HCT116 (cell line): ENCODE measurements at regions not wholly inside any gene's neighbourhood (a gene's known extent, or its start where the extent isn't known, plus 50 kb on each side); places are given as distances from the start of the nearest gene placed in this dataset.

Source experiments
- ATAC-seq: fragments of 200-7000 bp; cut with Tn5 transposase; 2 replicates; pipeline ENCODE4 v1.9.1; 2020; ENCODE audit warnings: mild to moderate bottlenecking, moderate library complexity
- BruUV-seq: library from RNA; stranded (reverse); fragments of 400-500 nt; replicated peaks from 2 replicates; lab custom pipeline; 2021; lab: Mats Ljungman, UMichigan
- CTCF ChIA-PET: fragments of 300-600 bp; sonication (Branson Sonifier 250); formaldehyde crosslinking; loops from one replicate; lab custom pipeline; 2021; ENCODE audit warnings: antibody characterized with exemption; lab: Charles Lee
- POLR2A ChIA-PET: fragments of 300-600, 350-600 bp; sonication (Branson Sonifier 250); formaldehyde crosslinking; loops from one replicate; lab custom pipeline; 2021; ENCODE audit warnings: antibody characterized with exemption; lab: Charles Lee
- RAD21 ChIA-PET, 2 experiments: fragments of 300-600 bp; sonication (Branson Sonifier 250); formaldehyde crosslinking; loops; one replicate each; lab custom pipeline; 2023; ENCODE audit warnings: low total read pairs in 2 of 2; ENCODE audit not compliant: uncharacterized antibody in 2 of 2, unreplicated experiment in 2 of 2, low non-redundant PET in 1 of 2; lab: Charles Lee
- DNase-seq: peaks from one replicate; pipeline ENCODE4 v3.0.0-alpha.2; 2010; ENCODE audit warnings: low read depth, low spot score
- H2AFZ ChIP-seq: fragments of 200-600 bp; shearing (Covaris generic), sonication (generic); 2 replicates; pipeline ENCODE4 v1.6.1; 2017; ENCODE audit warnings: low read depth, mixed run types, mixed read lengths, antibody characterized with exemption, low read length; ENCODE audit not compliant: poor library complexity, severe bottlenecking
- H3K27ac ChIP-seq: 2 replicates; pipeline ENCODE4 v1.5.1; 2012; ENCODE audit warnings: low read depth, low read length
- H3K27me3 ChIP-seq: fragments of 200-600 bp; sonication (generic); 2 replicates; pipeline ENCODE4 v1.6.1; 2016; ENCODE audit warnings: mixed run types, low read length, mixed read lengths; ENCODE audit not compliant: insufficient read depth
- H3K36me3 ChIP-seq, 2 experiments: fragments of 200-500 bp in 1 of 2; fragments of 200-600 bp in 1 of 2; sonication (Bioruptor generic) in 1 of 2; sonication (generic) in 1 of 2; 2 replicates each; pipeline versions ENCODE4 v1.5.1 to v1.6.1; 2014 to 2016; ENCODE audit warnings: low read length in 2 of 2, inconsistent platforms in 1 of 2, mixed read lengths in 1 of 2, mixed run types in 1 of 2; ENCODE audit not compliant: insufficient read depth in 2 of 2, control insufficient read depth in 1 of 2
- H3K4me1 ChIP-seq, 2 experiments: fragments of 200-600 bp in 1 of 2; sonication (generic) in 1 of 2; 2 replicates each; pipeline versions ENCODE4 v1.5.1 to v1.6.1; 2012 to 2017; ENCODE audit warnings: low read length in 2 of 2, inconsistent platforms in 1 of 2, mild to moderate bottlenecking in 1 of 2, mixed read lengths in 1 of 2, mixed run types in 1 of 2, moderate library complexity in 1 of 2; ENCODE audit not compliant: insufficient read depth in 2 of 2, control insufficient read depth in 1 of 2
- H3K4me2 ChIP-seq: fragments of 200-600 bp; sonication (generic); 2 replicates; pipeline ENCODE4 v1.6.1; 2017; ENCODE audit warnings: mixed run types, low read length, mixed read lengths
- H3K4me3 ChIP-seq, 2 experiments: fragments of 200-600 bp in 1 of 2; sonication (generic) in 1 of 2; replicated peaks in 1 of 2; 2 replicates each; pipeline ENCODE4 v1.5.1; 2011 to 2016; ENCODE audit warnings: low read length in 2 of 2, control low read depth in 1 of 2, low read depth in 1 of 2, mild to moderate bottlenecking in 1 of 2, mixed read lengths in 1 of 2, mixed run types in 1 of 2
- H3K79me2 ChIP-seq: fragments of 200-600 bp; sonication (generic); 2 replicates; pipeline ENCODE4 v1.6.1; 2017; ENCODE audit warnings: mild to moderate bottlenecking, mixed run types, low read length, moderate library complexity, mixed read lengths; ENCODE audit not compliant: insufficient read depth
- H3K9ac ChIP-seq: fragments of 200-600 bp; sonication (generic); 2 replicates; pipeline ENCODE4 v1.6.1; 2016; ENCODE audit warnings: low read length, mixed read lengths
- H3K9me2 ChIP-seq: fragments of 200-600 bp; sonication (generic), shearing (Covaris generic); 2 replicates; pipeline ENCODE4 v1.6.1; 2017; ENCODE audit warnings: mixed run types, mild to moderate bottlenecking, moderate library complexity; ENCODE audit not compliant: insufficient read depth
- H3K9me3 ChIP-seq, 2 experiments: fragments of 200-500 bp in 1 of 2; fragments of 200-600 bp in 1 of 2; sonication (Bioruptor generic) in 1 of 2; sonication (generic) in 1 of 2; 2 replicates each; pipeline ENCODE4 v1.6.1; 2014 to 2017; ENCODE audit warnings: low read length in 2 of 2, mixed read lengths in 2 of 2, inconsistent platforms in 1 of 2, low read depth in 1 of 2, mild to moderate bottlenecking in 1 of 2, mixed run types in 1 of 2, moderate library complexity in 1 of 2; ENCODE audit not compliant: control insufficient read depth in 1 of 2, insufficient read depth in 1 of 2
- H4K20me1 ChIP-seq: fragments of 200-600 bp; sonication (generic), shearing (Covaris generic); 2 replicates; pipeline ENCODE4 v1.6.1; 2017; ENCODE audit warnings: mixed run types, mild to moderate bottlenecking, moderate library complexity; ENCODE audit not compliant: insufficient read depth
- CBX3 ChIP-seq: IDR thresholded peaks from 2 replicates; pipeline ENCODE4 v1.6.1; 2012; ENCODE audit warnings: low read depth
- CEBPB ChIP-seq: IDR thresholded peaks from 2 replicates; pipeline ENCODE4 v1.6.1; 2012; ENCODE audit warnings: low read depth
- EZH2 ChIP-seq: fragments of 200-600 bp; sonication (generic); IDR thresholded peaks from 2 replicates; pipeline ENCODE4 v1.6.1; 2017; ENCODE audit warnings: antibody characterized with exemption, mixed run types
- FOSL1 ChIP-seq: IDR thresholded peaks from 2 replicates; pipeline ENCODE4 v1.6.1; 2012; ENCODE audit warnings: low read depth
- RAD21 ChIP-seq: IDR thresholded peaks from 2 replicates; pipeline ENCODE4 v1.6.1; 2012; ENCODE audit warnings: low read depth, mild to moderate bottlenecking
- SIN3A ChIP-seq: IDR thresholded peaks from 2 replicates; pipeline ENCODE4 v1.6.1; 2012; ENCODE audit warnings: low read depth
- SP1 ChIP-seq: IDR thresholded peaks from 2 replicates; pipeline ENCODE4 v1.6.1; 2012; ENCODE audit warnings: low read depth
- intact Hi-C: fragments of 100-400 bp; cut with micrococcal nuclease; formaldehyde crosslinking; loops from 2 replicates; pipeline ENCODE4 v1.10.0; 2022
- TF ChIP-seq, protein P1 (sequence below): IDR thresholded peaks from 2 replicates; pipeline ENCODE4 v1.6.1; 2011; ENCODE audit warnings: mild to moderate bottlenecking, low read length, moderate library complexity; ENCODE audit not compliant: insufficient replicate concordance; ENCODE audit errors: extremely low read depth
- TF ChIP-seq, protein P2 (sequence below), 3 experiments: fragments of 200-600 bp in 1 of 3; sonication (generic) in 1 of 3; IDR thresholded peaks in 2 of 3; conservative IDR thresholded peaks in 1 of 3; 2 replicates each; pipeline ENCODE4 v1.5.1; 2012 to 2017; ENCODE audit warnings: low read depth in 2 of 3, low read length in 2 of 3, antibody characterized with exemption in 1 of 3, borderline replicate concordance in 1 of 3, control low read depth in 1 of 3, mild to moderate bottlenecking in 1 of 3, mixed read lengths in 1 of 3, mixed run types in 1 of 3, moderate library complexity in 1 of 3; ENCODE audit not compliant: insufficient read depth in 1 of 3
- TF ChIP-seq, protein P3 (sequence below): IDR thresholded peaks from 2 replicates; pipeline ENCODE4 v1.6.1; 2012

DNA sequence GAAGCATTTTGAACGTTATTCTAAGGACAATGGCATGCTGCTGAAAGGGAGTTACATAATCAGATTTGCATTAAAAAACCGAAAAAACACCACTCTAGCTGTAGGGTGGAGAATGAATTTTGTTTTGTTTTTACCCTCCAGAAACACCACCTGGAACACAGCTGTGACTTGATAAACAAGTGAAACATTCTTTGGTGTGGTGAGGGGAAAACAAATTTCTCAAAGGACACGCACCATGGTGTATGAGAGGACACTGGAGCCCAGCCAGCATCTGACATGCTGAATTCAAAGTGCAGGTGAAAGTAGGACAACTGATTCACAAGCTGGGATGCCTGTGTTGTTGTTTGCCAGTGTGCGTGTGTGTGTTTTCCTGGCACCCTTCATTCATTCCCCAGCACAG is 554.5 kb upstream of the TBL1XR1 start:
- Histone ChIP-seq H3K9me3 (no peaks in the 10 kb centered on the region), H3K4me2 (no peak overlapping the region), H3K9me2 (no peaks in the 10 kb centered on the region), H3K4me1 (no peaks in the 10 kb centered on the region), H3K27ac (no peak overlapping the region), H3K79me2 (no peaks in the 10 kb centered on the region), H4K20me1 (no peaks in the 10 kb centered on the region), H2AFZ (no peak overlapping the region), H3K27me3 (no peaks in the 10 kb centered on the region), H3K36me3 (no peaks in the 10 kb centered on the region), H3K4me3 (no peak overlapping the region), H3K9ac (no peak overlapping the region)
- no peak for TF ChIP-seq FOSL1
- TF ChIP-seq, protein P1, sequence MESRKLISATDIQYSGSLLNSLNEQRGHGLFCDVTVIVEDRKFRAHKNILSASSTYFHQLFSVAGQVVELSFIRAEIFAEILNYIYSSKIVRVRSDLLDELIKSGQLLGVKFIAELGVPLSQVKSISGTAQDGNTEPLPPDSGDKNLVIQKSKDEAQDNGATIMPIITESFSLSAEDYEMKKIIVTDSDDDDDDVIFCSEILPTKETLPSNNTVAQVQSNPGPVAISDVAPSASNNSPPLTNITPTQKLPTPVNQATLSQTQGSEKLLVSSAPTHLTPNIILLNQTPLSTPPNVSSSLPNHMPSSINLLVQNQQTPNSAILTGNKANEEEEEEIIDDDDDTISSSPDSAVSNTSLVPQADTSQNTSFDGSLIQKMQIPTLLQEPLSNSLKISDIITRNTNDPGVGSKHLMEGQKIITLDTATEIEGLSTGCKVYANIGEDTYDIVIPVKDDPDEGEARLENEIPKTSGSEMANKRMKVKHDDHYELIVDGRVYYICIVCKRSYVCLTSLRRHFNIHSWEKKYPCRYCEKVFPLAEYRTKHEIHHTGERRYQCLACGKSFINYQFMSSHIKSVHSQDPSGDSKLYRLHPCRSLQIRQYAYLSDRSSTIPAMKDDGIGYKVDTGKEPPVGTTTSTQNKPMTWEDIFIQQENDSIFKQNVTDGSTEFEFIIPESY: no peak
- no peak for TF ChIP-seq CBX3
- no peak for TF ChIP-seq SP1
- no peak for TF ChIP-seq CEBPB
- no peak for TF ChIP-seq RAD21
- TF ChIP-seq SIN3A: no peak
- no peak for TF ChIP-seq EZH2
- TF ChIP-seq, protein P2, sequence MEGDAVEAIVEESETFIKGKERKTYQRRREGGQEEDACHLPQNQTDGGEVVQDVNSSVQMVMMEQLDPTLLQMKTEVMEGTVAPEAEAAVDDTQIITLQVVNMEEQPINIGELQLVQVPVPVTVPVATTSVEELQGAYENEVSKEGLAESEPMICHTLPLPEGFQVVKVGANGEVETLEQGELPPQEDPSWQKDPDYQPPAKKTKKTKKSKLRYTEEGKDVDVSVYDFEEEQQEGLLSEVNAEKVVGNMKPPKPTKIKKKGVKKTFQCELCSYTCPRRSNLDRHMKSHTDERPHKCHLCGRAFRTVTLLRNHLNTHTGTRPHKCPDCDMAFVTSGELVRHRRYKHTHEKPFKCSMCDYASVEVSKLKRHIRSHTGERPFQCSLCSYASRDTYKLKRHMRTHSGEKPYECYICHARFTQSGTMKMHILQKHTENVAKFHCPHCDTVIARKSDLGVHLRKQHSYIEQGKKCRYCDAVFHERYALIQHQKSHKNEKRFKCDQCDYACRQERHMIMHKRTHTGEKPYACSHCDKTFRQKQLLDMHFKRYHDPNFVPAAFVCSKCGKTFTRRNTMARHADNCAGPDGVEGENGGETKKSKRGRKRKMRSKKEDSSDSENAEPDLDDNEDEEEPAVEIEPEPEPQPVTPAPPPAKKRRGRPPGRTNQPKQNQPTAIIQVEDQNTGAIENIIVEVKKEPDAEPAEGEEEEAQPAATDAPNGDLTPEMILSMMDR (IDR thresholded peaks at IDR 0.05 in 2 of 3, conservative IDR thresholded peaks at IDR 0.05 in 1 of 3; ENCODE audit: borderline replicate concordance in 1 of 3, insufficient read depth in 1 of 3, low read depth in 2 of 3, low read length in 2 of 3): no peak
- TF ChIP-seq, protein P3, sequence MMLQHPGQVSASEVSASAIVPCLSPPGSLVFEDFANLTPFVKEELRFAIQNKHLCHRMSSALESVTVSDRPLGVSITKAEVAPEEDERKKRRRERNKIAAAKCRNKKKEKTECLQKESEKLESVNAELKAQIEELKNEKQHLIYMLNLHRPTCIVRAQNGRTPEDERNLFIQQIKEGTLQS: no peak
- intact Hi-C loops: no loop called here
- no TSS peak for BruUV-seq
- ATAC-seq: no peak
- no peak for DNase-seq
- POLR2A ChIA-PET: no interaction called here
- CTCF ChIA-PET: no interaction called here
- RAD21 ChIA-PET: no interaction called here
